Vagina (tissue), 2 donors: ENCODE measurements at regions not wholly inside any gene's neighbourhood (a gene's known extent, or its start where the extent isn't known, plus 50 kb on each side); places are given as distances from the start of the nearest gene placed in this dataset.

Experiments
- POLR2A ChIP-seq, 2 donors: fragments of 450-650 bp; IDR thresholded peaks; one replicate each; pipeline ENCODE4 v1.6.1; 2017; ENCODE audit warnings: antibody characterized with exemption in 2 of 2, mild to moderate bottlenecking in 2 of 2, moderate library complexity in 2 of 2
- TF ChIP-seq, protein P1 (sequence below), 3 experiments: fragments of 450-650 bp in 2 of 3; fragments of 200-600 bp in 1 of 3; sonication (generic) in 1 of 3; IDR thresholded peaks; one replicate each; pipeline ENCODE4 v1.5.1; 2017 to 2019; ENCODE audit warnings: antibody characterized with exemption in 3 of 3, mild to moderate bottlenecking in 2 of 3, moderate library complexity in 2 of 3

- TF ChIP-seq, protein P1, sequence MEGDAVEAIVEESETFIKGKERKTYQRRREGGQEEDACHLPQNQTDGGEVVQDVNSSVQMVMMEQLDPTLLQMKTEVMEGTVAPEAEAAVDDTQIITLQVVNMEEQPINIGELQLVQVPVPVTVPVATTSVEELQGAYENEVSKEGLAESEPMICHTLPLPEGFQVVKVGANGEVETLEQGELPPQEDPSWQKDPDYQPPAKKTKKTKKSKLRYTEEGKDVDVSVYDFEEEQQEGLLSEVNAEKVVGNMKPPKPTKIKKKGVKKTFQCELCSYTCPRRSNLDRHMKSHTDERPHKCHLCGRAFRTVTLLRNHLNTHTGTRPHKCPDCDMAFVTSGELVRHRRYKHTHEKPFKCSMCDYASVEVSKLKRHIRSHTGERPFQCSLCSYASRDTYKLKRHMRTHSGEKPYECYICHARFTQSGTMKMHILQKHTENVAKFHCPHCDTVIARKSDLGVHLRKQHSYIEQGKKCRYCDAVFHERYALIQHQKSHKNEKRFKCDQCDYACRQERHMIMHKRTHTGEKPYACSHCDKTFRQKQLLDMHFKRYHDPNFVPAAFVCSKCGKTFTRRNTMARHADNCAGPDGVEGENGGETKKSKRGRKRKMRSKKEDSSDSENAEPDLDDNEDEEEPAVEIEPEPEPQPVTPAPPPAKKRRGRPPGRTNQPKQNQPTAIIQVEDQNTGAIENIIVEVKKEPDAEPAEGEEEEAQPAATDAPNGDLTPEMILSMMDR (IDR thresholded peaks at IDR 0.05), result no peak
- no peak for TF ChIP-seq POLR2A (IDR thresholded peaks at IDR 0.05)
These were observed 678.1 kb upstream of the SEMA6D start for GRCh38 chr15:47039225-47039624.
